ENCODE measurements at regions not wholly inside any gene's neighbourhood (a gene's known extent, or its start where the extent isn't known, plus 50 kb on each side); places are given as distances from the start of the nearest gene placed in this dataset.

DNA sequence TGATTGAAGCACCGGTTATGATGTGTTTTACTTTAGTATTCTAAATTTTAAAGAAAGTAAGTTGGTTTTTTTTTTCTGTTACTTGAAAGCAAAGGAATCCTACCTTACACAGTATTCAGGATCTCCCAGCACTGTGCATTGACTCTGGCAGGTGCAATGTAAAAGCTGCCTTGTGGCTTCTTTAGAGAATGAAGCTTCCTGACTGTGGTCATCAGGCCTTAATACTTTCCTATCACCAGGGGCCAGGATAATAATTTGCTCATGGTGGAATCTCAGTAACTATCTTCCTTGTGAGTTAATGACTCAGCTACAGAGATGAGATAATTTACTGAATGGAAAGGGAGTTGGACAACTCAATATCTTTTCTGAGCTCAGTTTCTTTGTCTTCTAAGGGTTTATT, 435.5 kb upstream of the ZNF608 start:
- TF ChIP-seq, protein P1, sequence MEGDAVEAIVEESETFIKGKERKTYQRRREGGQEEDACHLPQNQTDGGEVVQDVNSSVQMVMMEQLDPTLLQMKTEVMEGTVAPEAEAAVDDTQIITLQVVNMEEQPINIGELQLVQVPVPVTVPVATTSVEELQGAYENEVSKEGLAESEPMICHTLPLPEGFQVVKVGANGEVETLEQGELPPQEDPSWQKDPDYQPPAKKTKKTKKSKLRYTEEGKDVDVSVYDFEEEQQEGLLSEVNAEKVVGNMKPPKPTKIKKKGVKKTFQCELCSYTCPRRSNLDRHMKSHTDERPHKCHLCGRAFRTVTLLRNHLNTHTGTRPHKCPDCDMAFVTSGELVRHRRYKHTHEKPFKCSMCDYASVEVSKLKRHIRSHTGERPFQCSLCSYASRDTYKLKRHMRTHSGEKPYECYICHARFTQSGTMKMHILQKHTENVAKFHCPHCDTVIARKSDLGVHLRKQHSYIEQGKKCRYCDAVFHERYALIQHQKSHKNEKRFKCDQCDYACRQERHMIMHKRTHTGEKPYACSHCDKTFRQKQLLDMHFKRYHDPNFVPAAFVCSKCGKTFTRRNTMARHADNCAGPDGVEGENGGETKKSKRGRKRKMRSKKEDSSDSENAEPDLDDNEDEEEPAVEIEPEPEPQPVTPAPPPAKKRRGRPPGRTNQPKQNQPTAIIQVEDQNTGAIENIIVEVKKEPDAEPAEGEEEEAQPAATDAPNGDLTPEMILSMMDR (conservative IDR thresholded peaks at IDR 0.05; ENCODE audit: low read length) = no peak
- TF ChIP-seq EZH2phosphoT487 (IDR thresholded peaks at IDR 0.05; ENCODE audit: borderline replicate concordance, low read depth, low read length) = no peak
